Adrenal gland (tissue), 9 donors: ENCODE measurements at regions not wholly inside any gene's neighbourhood (a gene's known extent, or its start where the extent isn't known, plus 50 kb on each side); places are given as distances from the start of the nearest gene placed in this dataset.
"Not testable (repeated sequence)": the region's sequence is repeated elsewhere in the genome, so short reads cannot be mapped to it uniquely, and the experiment has no call there.

Experiments used
- DNase-seq, 7 donors: peaks; one replicate each; pipeline ENCODE4 v3.0.0-alpha.2; 2019 to 2020
- H3K27ac ChIP-seq, 5 donors: fragments of 200-600 bp; sonication (generic) in 4 of 5; 1 replicate in 3 of 5; 2 replicates in 2 of 5; pipeline versions ENCODE4 v1.5.1 to v1.8.0; 2016 to 2020; ENCODE audit warnings: mild to moderate bottlenecking in 1 of 5
- H3K27me3 ChIP-seq: fragments of 200-600 bp; 2 replicates; pipeline ENCODE4 v1.8.0; 2021
- H3K36me3 ChIP-seq, 2 donors: fragments of 200-600 bp; replicated peaks in 1 of 2; 1 replicate in 1 of 2; 2 replicates in 1 of 2; pipeline versions ENCODE4 v1.5.1 to v1.8.0; 2018 to 2022
- H3K4me1 ChIP-seq, 2 donors: fragments of 200-600 bp; replicated peaks in 1 of 2; 1 replicate in 1 of 2; 2 replicates in 1 of 2; pipeline versions ENCODE4 v1.5.1 to v1.8.0; 2018 to 2021
- H3K4me3 ChIP-seq, 4 donors: fragments of 200-600 bp; sonication (generic) in 3 of 4; one replicate each; pipeline ENCODE4 v1.5.1; 2016 to 2018
- H3K9me3 ChIP-seq, 3 donors: fragments of 200-600 bp; sonication (generic) in 1 of 3; replicated peaks in 1 of 3; 1 replicate in 2 of 3; 2 replicates in 1 of 3; pipeline versions ENCODE4 v1.5.1 to v1.8.0; 2016 to 2021
- POLR2A ChIP-seq, 2 donors: fragments of 450-650 bp; IDR thresholded peaks; one replicate each; pipeline ENCODE4 v1.6.1; 2017; ENCODE audit warnings: antibody characterized with exemption in 2 of 2, mild to moderate bottlenecking in 2 of 2, moderate library complexity in 1 of 2
- WGBS, 4 donors: extraction: QIAGEN DNeasy Blood & Tissue Kit in 2 of 4; methylation state at CpG; one replicate each; pipeline versions ENCODE4 v1.1.5 to v1.1.7; 2013 to 2017; 5-methylcytosine and 5-hydroxymethylcytosine counted together
- intact Hi-C, 2 donors: fragments of 100-400 bp; cut with DNase I; formaldehyde crosslinking; loops; one replicate each; pipeline versions ENCODE4 v1.14.1 to v1.15.0; 2022 to 2023
- TF ChIP-seq, protein P1 (sequence below), 6 experiments: fragments of 450-650 bp in 4 of 6; fragments of 200-600 bp in 2 of 6; sonication (generic) in 1 of 6; IDR thresholded peaks; 1 replicate in 5 of 6; 2 replicates in 1 of 6; pipeline versions ENCODE4 v1.5.1 to v1.8.0; 2016 to 2021; ENCODE audit warnings: antibody characterized with exemption in 6 of 6, mild to moderate bottlenecking in 2 of 6, moderate library complexity in 1 of 6
- donor health status: healthy with polysubstance abuse.
- donor health status: Bipolar disorder and iron deficiency.
- donor health status: DM: yes; HTN: yes; CAD: no.
- donor health status: DM: no; HTN: no; CAD: no.
- donor health status: DM: no; HTN: no; CAD: no.

DNA sequence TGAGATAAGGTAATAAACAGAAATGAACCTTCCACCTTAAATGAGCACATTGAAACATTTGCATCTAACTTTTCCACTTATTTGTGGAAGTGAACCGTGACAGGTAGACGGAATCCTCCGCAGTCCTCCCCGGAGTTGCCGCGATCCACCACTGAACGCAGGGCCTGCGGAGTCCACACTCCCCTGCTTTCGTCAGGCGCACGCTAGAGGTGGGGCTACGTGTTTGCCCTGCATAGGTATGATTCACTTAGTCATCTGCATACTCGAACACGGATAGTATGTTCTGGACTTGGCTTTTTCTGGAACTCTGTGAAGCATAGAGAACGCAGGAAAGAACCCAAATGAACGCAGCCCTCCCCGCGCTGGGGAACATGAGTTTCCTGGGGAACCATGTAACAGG, 272.8 kb upstream of the IRX4 start:
- DNase-seq: no peak
- H3K4me3 ChIP-seq: no peak overlapping the region
- no peaks in the 10 kb centered on the region for H3K36me3 ChIP-seq
- TF ChIP-seq, protein P1, sequence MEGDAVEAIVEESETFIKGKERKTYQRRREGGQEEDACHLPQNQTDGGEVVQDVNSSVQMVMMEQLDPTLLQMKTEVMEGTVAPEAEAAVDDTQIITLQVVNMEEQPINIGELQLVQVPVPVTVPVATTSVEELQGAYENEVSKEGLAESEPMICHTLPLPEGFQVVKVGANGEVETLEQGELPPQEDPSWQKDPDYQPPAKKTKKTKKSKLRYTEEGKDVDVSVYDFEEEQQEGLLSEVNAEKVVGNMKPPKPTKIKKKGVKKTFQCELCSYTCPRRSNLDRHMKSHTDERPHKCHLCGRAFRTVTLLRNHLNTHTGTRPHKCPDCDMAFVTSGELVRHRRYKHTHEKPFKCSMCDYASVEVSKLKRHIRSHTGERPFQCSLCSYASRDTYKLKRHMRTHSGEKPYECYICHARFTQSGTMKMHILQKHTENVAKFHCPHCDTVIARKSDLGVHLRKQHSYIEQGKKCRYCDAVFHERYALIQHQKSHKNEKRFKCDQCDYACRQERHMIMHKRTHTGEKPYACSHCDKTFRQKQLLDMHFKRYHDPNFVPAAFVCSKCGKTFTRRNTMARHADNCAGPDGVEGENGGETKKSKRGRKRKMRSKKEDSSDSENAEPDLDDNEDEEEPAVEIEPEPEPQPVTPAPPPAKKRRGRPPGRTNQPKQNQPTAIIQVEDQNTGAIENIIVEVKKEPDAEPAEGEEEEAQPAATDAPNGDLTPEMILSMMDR (IDR thresholded peaks at IDR 0.05): no peak
- TF ChIP-seq POLR2A (IDR thresholded peaks at IDR 0.05): no peak
- intact Hi-C loops: no loop called here
- H3K4me1 ChIP-seq: no peaks in the 10 kb centered on the region
- WGBS, 4 donors: 90 to 93% (median 91%) methylated on average over 18 of the region's 18 CpGs
- H3K27me3 ChIP-seq: no peaks in the 10 kb centered on the region
- H3K27ac ChIP-seq: no peak overlapping the region
- H3K9me3 ChIP-seq: no peaks in the 10 kb centered on the region

DNA sequence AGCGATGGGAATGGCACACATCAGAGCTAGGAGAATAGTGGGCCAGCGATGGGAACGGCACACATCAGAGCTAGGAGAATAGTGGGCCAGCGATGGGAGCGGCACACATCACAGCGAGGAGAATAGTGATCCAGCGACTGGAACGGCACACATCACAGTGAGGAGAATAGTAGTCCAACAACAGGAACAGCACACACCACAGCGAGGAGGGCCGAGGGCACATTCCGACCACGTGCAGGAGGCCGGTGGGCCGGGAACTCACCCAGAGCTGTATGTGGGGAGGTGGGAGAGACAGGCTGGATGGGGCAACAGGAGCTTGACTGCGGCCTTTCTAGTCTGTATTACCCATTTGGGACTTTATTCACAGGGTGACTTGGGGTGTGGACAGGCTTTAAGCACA, 271.1 kb upstream of the IRX4 start:
- H3K36me3 ChIP-seq: no peaks in the 10 kb centered on the region
- intact Hi-C loops: no loop called here
- no peaks in the 10 kb centered on the region for H3K27me3 ChIP-seq
- H3K4me3 ChIP-seq: no peak overlapping the region
- H3K4me1 ChIP-seq: no peaks in the 10 kb centered on the region
- H3K9me3 ChIP-seq: no peaks in the 10 kb centered on the region
- TF ChIP-seq, protein P1 (IDR thresholded peaks at IDR 0.05): no peak
- no peak for TF ChIP-seq POLR2A (IDR thresholded peaks at IDR 0.05)
- DNase-seq: no peak
- no peak overlapping the region for H3K27ac ChIP-seq
- 83 to 91% (median 88%) methylated on average over 15 of the region's 15 CpGs for WGBS, 4 donors

DNA sequence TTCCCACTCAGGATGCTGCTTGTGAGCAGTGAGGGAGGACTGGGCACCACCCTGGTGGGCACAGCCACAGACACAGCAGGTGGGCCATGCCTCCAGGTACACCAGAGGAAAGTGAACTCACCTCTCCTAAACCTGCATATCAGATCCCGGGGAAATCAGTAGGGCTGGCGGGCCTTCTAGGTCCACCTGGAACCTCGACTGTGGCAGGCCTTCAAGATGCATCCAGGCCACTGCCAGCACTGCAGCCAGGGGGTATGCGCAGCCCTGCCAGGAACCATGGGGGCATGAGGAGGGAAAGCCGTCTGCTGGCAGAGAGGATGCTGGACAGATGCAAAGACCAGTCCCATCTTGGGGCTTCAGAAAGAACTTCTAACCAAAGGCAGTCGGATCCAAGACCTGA, 270.6 kb upstream of the IRX4 start:
- WGBS, 4 donors: 70 to 88% (median 85%) methylated on average over 2 to 6 of the region's 6 CpGs
- DNase-seq: no peak
- no peaks in the 10 kb centered on the region for H3K36me3 ChIP-seq
- intact Hi-C loops: no loop called here
- no peak for TF ChIP-seq POLR2A (IDR thresholded peaks at IDR 0.05)
- TF ChIP-seq, protein P1 (IDR thresholded peaks at IDR 0.05): no peak
- H3K27ac ChIP-seq: no peak overlapping the region
- no peaks in the 10 kb centered on the region for H3K9me3 ChIP-seq
- H3K4me3 ChIP-seq: no peak overlapping the region
- no peaks in the 10 kb centered on the region for H3K4me1 ChIP-seq
- no peaks in the 10 kb centered on the region for H3K27me3 ChIP-seq

DNA sequence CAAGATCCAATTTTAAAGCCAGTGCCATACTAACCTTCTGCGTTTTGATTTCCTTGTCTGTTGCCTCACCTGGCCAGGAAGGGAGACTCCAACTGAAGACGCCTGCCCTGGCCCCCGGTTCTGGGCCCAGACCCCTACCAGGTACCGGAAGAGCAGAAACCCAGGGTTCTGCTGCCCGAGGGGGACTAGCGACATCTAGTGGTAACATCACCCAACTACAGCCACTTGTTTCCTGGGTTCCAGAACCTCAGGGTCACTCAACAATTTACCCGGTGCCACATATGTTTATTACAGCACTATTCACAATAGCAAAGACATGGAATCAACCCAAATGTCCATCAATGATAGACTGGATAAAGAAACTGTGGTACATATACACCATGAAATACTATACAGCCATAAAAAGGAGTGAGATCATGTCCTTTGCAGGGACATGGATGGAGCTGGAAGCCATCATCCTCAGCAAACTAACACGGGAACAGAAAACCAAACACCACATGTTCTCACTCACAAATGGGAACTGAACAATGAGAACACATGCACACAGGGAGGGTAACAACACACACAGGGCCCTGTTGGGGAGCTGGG, 268.7 kb upstream of the IRX4 start:
- H3K27ac ChIP-seq, H3K4me1 ChIP-seq, H3K4me3 ChIP-seq, H3K36me3 ChIP-seq, H3K9me3 ChIP-seq, H3K27me3 ChIP-seq, intact Hi-C loops: not testable (repeated sequence)
- WGBS, 4 donors: 15 to 23% (median 19%) methylated on average over 8 of the region's 8 CpGs
- TF ChIP-seq, protein P1 (IDR thresholded peaks at IDR 0.05): peak; percentile 43 to 75 (median 62)
- DNase-seq: peak in 2 of 7 donors; percentile 25 to 43
